Loucy (cell line): ENCODE measurements at regions not wholly inside any gene's neighbourhood (a gene's known extent, or its start where the extent isn't known, plus 50 kb on each side); places are given as distances from the start of the nearest gene placed in this dataset.

Experiments
- H2AFZ ChIP-seq: fragments of 200-600 bp; sonication (generic); 2 replicates; pipeline ENCODE4 v1.6.0; 2016; ENCODE audit warnings: antibody characterized with exemption, mild to moderate bottlenecking, low read length, moderate library complexity
- H3F3A ChIP-seq: fragments of 200-600 bp; 2 replicates; pipeline ENCODE4 v1.6.0; 2016; ENCODE audit warnings: antibody characterized with exemption, low read depth, mild to moderate bottlenecking
- H3K27me3 ChIP-seq: fragments of 200-600 bp; sonication (generic); 2 replicates; pipeline ENCODE4 v1.6.1; 2014; ENCODE audit warnings: low read length, mild to moderate bottlenecking; ENCODE audit not compliant: insufficient read depth, poor library complexity, severe bottlenecking
- H3K36me3 ChIP-seq: fragments of 200-600 bp; sonication (generic); 2 replicates; pipeline ENCODE4 v1.6.1; 2016; ENCODE audit warnings: low read length; ENCODE audit not compliant: insufficient read depth
- H3K4me1 ChIP-seq: fragments of 200-600 bp; sonication (generic); 2 replicates; pipeline ENCODE4 v1.5.1; 2014; ENCODE audit warnings: low read length, mild to moderate bottlenecking; ENCODE audit not compliant: insufficient read depth, poor library complexity, severe bottlenecking
- H3K4me2 ChIP-seq: fragments of 200-600 bp; sonication (generic); 2 replicates; pipeline ENCODE4 v1.6.0; 2014; ENCODE audit warnings: antibody characterized with exemption, low read length, low read depth, mild to moderate bottlenecking; ENCODE audit not compliant: poor library complexity, severe bottlenecking
- H3K4me3 ChIP-seq: fragments of 200-600 bp; sonication (generic); 2 replicates; pipeline ENCODE4 v1.5.1; 2014; ENCODE audit warnings: low read length, mild to moderate bottlenecking, mixed read lengths; ENCODE audit not compliant: poor library complexity, severe bottlenecking
- H3K79me2 ChIP-seq: fragments of 200-600 bp; sonication (generic); 2 replicates; pipeline ENCODE4 v1.6.1; 2014; ENCODE audit warnings: low read length; ENCODE audit not compliant: insufficient read depth
- H3K9ac ChIP-seq: fragments of 200-600 bp; sonication (generic); 2 replicates; pipeline ENCODE4 v1.6.0; 2014; ENCODE audit warnings: mild to moderate bottlenecking, low read depth, low read length, moderate library complexity; ENCODE audit not compliant: poor library complexity, severe bottlenecking
- H3K9me2 ChIP-seq: fragments of 200-600 bp; sonication (generic); replicated peaks from 2 replicates; pipeline ENCODE4 v1.6.1; 2016; ENCODE audit warnings: low read depth, low read length, mixed read lengths
- H3K9me3 ChIP-seq: fragments of 200-600 bp; sonication (generic); 2 replicates; pipeline ENCODE4 v1.6.1; 2014; ENCODE audit warnings: mild to moderate bottlenecking, antibody characterized with exemption, low read length, low read depth; ENCODE audit not compliant: insufficient read depth
- H4K20me1 ChIP-seq: fragments of 200-600 bp; sonication (generic); 2 replicates; pipeline ENCODE4 v1.6.0; 2014; ENCODE audit warnings: antibody characterized with exemption, low read length, mild to moderate bottlenecking; ENCODE audit not compliant: insufficient read depth, poor library complexity, severe bottlenecking
- CTCF ChIP-seq: fragments of 200-600 bp; sonication (generic); conservative IDR thresholded peaks from 2 replicates; pipeline ENCODE4 v1.5.1; 2014; ENCODE audit warnings: mild to moderate bottlenecking, antibody characterized with exemption, low read length
- EZH2phosphoT487 ChIP-seq: fragments of 200-600 bp; IDR thresholded peaks from 2 replicates; pipeline ENCODE4 v1.6.1; 2018; ENCODE audit warnings: antibody characterized with exemption, mild to moderate bottlenecking, moderate library complexity, borderline replicate concordance

GRCh38 chr1:221039616-221040015 lies 160.4 kb downstream of the HLX start:
- Histone ChIP-seq H3F3A (no peaks in the 10 kb centered on the region), H3K27me3 (no peaks in the 10 kb centered on the region), H3K79me2 (no peaks in the 10 kb centered on the region), H3K4me1 (peaks cover 11% of the 10 kb centered on the region), H3K9me3 (no peaks in the 10 kb centered on the region), H3K4me2 (no peak overlapping the region), H3K9me2 (no peaks in the 10 kb centered on the region), H3K4me3 (no peak overlapping the region), H3K36me3 (no peaks in the 10 kb centered on the region), H2AFZ (no peak overlapping the region), H3K9ac (no peak overlapping the region), H4K20me1 (no peaks in the 10 kb centered on the region)
- TF ChIP-seq EZH2phosphoT487 (no peak), CTCF (no peak)

GRCh38 chr1:221040101-221040500 lies 160.9 kb downstream of the HLX start:
- no peaks in the 10 kb centered on the region for H3K79me2 ChIP-seq
- H4K20me1 ChIP-seq, result no peaks in the 10 kb centered on the region
- no peak overlapping the region for H3K4me2 ChIP-seq
- no peaks in the 10 kb centered on the region for H3K9me2 ChIP-seq
- no peak overlapping the region for H3K4me3 ChIP-seq
- no peaks in the 10 kb centered on the region for H3K27me3 ChIP-seq
- H3K9me3 ChIP-seq, result no peaks in the 10 kb centered on the region
- H3K4me1 ChIP-seq, result peaks cover 9% of the 10 kb centered on the region
- TF ChIP-seq CTCF (no peak), EZH2phosphoT487 (no peak)
- no peaks in the 10 kb centered on the region for H3K36me3 ChIP-seq
- H3F3A ChIP-seq, result no peaks in the 10 kb centered on the region
- no peak overlapping the region for H3K9ac ChIP-seq
- H2AFZ ChIP-seq, result no peak overlapping the region

- Histone ChIP-seq H3K9ac (no peak overlapping the region), H3K4me1 (peaks cover 2% of the 10 kb centered on the region), H3K36me3 (no peaks in the 10 kb centered on the region), H3K9me3 (no peaks in the 10 kb centered on the region), H3K27me3 (no peaks in the 10 kb centered on the region), H2AFZ (no peak overlapping the region), H3K4me2 (no peak overlapping the region), H3K9me2 (no peaks in the 10 kb centered on the region), H3K79me2 (no peaks in the 10 kb centered on the region), H3K4me3 (no peak overlapping the region), H3F3A (no peaks in the 10 kb centered on the region), H4K20me1 (no peaks in the 10 kb centered on the region)
- TF ChIP-seq CTCF (no peak), EZH2phosphoT487 (no peak)
Measured at GRCh38 chr1:221040691-221041285, 161.5 kb downstream of the HLX start.
